SJCRH30 (cell line): ENCODE measurements at regions not wholly inside any gene's neighbourhood (a gene's known extent, or its start where the extent isn't known, plus 50 kb on each side); places are given as distances from the start of the nearest gene placed in this dataset.
A peak's percentile ranks its signal among the peaks of the same experiment; 100 is the strongest.

Experiments
- DNase-seq, 2 experiments: peaks; one replicate each; pipeline ENCODE4 v3.0.0-alpha.2; 2015 to 2020
- H3K27ac ChIP-seq: fragments of 250-450 bp; sonication (Bioruptor Pico); 2 replicates; pipeline ENCODE4 v1.5.1; 2020; ENCODE audit warnings: mild to moderate bottlenecking, moderate library complexity
- H3K27me3 ChIP-seq: fragments of 250-450 bp; sonication (Bioruptor Pico); 2 replicates; pipeline ENCODE4 v1.5.1; 2020; ENCODE audit warnings: mild to moderate bottlenecking, moderate library complexity
- H3K36me3 ChIP-seq: fragments of 250-450 bp; sonication (Bioruptor Pico); 2 replicates; pipeline ENCODE4 v1.5.1; 2020; ENCODE audit warnings: mild to moderate bottlenecking, moderate library complexity
- H3K4me1 ChIP-seq: fragments of 250-450 bp; sonication (Bioruptor Pico); 2 replicates; pipeline ENCODE4 v1.5.1; 2020; ENCODE audit warnings: mild to moderate bottlenecking, moderate library complexity
- H3K4me3 ChIP-seq: fragments of 250-450 bp; sonication (Bioruptor Pico); 2 replicates; pipeline ENCODE4 v1.5.1; 2020; ENCODE audit warnings: mild to moderate bottlenecking, moderate library complexity
- H3K9me3 ChIP-seq: fragments of 250-450 bp; sonication (Bioruptor Pico); replicated peaks from 2 replicates; pipeline ENCODE4 v1.5.1; 2020; ENCODE audit warnings: mild to moderate bottlenecking, moderate library complexity

GRCh38 chr1:69272684-69273083, 295.0 kb upstream of the LRRC7 start:
- no peak overlapping the region for H3K27ac ChIP-seq
- no peaks in the 10 kb centered on the region for H3K36me3 ChIP-seq
- no peaks in the 10 kb centered on the region for H3K4me1 ChIP-seq

GRCh38 chr1:69278923-69279322, 288.8 kb upstream of the LRRC7 start:
- no peak for DNase-seq
- Histone ChIP-seq H3K4me1 (no peaks in the 10 kb centered on the region), H3K36me3 (no peaks in the 10 kb centered on the region), H3K27me3 (no peaks in the 10 kb centered on the region; the same call in 1 of the 2 replicates), H3K27ac (no peak overlapping the region), H3K9me3 (no peaks in the 10 kb centered on the region), H3K4me3 (no peak overlapping the region)

More at GRCh38 chr1:69272684-69273083, 295.0 kb upstream of the LRRC7 start:
- DNase-seq = no peak
- Histone ChIP-seq H3K27me3 (no peaks in the 10 kb centered on the region; the same call in 1 of the 2 replicates), H3K4me3 (no peak overlapping the region), H3K9me3 (no peaks in the 10 kb centered on the region)

GRCh38 chr1:69283516-69283915, 284.2 kb upstream of the LRRC7 start:
- H3K27me3 ChIP-seq = no peaks in the 10 kb centered on the region

GRCh38 chr1:69284508-69284907, 283.2 kb upstream of the LRRC7 start:
- Histone ChIP-seq H3K9me3 (no peaks in the 10 kb centered on the region), H3K36me3 (no peaks in the 10 kb centered on the region), H3K4me3 (no peak overlapping the region), H3K27ac (no peak overlapping the region), H3K4me1 (no peaks in the 10 kb centered on the region), H3K27me3 (no peaks in the 10 kb centered on the region)
- no peak for DNase-seq

More at GRCh38 chr1:69283516-69283915, 284.2 kb upstream of the LRRC7 start:
- Histone ChIP-seq H3K4me1 (no peaks in the 10 kb centered on the region), H3K36me3 (no peaks in the 10 kb centered on the region), H3K27ac (no peak overlapping the region), H3K4me3 (no peak overlapping the region), H3K9me3 (no peaks in the 10 kb centered on the region)
- DNase-seq = no peak

- Histone ChIP-seq H3K36me3 (no peaks in the 10 kb centered on the region), H3K27me3 (no peaks in the 10 kb centered on the region), H3K9me3 (no peaks in the 10 kb centered on the region), H3K4me1 (no peaks in the 10 kb centered on the region), H3K27ac (no peak overlapping the region), H3K4me3 (no peak overlapping the region)
- DNase-seq = no peak
Observed at GRCh38 chr1:69288416-69288815, 279.3 kb upstream of the LRRC7 start.

- Histone ChIP-seq H3K4me1 (no peaks in the 10 kb centered on the region), H3K27ac (no peak overlapping the region), H3K9me3 (no peaks in the 10 kb centered on the region), H3K4me3 (no peak overlapping the region), H3K36me3 (no peaks in the 10 kb centered on the region), H3K27me3 (no peaks in the 10 kb centered on the region)
- DNase-seq = no peak
Observed at GRCh38 chr1:69290291-69290690, 277.4 kb upstream of the LRRC7 start.

GRCh38 chr1:69291541-69291940, 276.2 kb upstream of the LRRC7 start:
- no peaks in the 10 kb centered on the region for H3K36me3 ChIP-seq
- no peak overlapping the region for H3K27ac ChIP-seq
- H3K4me3 ChIP-seq = no peak overlapping the region
- no peaks in the 10 kb centered on the region for H3K9me3 ChIP-seq
- no peak for DNase-seq
- no peaks in the 10 kb centered on the region for H3K27me3 ChIP-seq
- H3K4me1 ChIP-seq = no peaks in the 10 kb centered on the region

GRCh38 chr1:69292833-69293232, 274.9 kb upstream of the LRRC7 start:
- Histone ChIP-seq H3K9me3 (no peaks in the 10 kb centered on the region), H3K36me3 (no peaks in the 10 kb centered on the region), H3K27me3 (no peaks in the 10 kb centered on the region), H3K27ac (no peak overlapping the region), H3K4me3 (no peak overlapping the region), H3K4me1 (no peaks in the 10 kb centered on the region)
- DNase-seq = no peak

GRCh38 chr1:69294171-69294570, 273.6 kb upstream of the LRRC7 start:
- no peak overlapping the region for H3K4me3 ChIP-seq
- H3K27ac ChIP-seq = no peak overlapping the region
- no peaks in the 10 kb centered on the region for H3K4me1 ChIP-seq
- no peaks in the 10 kb centered on the region for H3K9me3 ChIP-seq
- no peak for DNase-seq
- H3K36me3 ChIP-seq = no peaks in the 10 kb centered on the region
- no peaks in the 10 kb centered on the region for H3K27me3 ChIP-seq

- Histone ChIP-seq H3K4me3 (no peak overlapping the region), H3K27ac (no peak overlapping the region), H3K4me1 (no peaks in the 10 kb centered on the region), H3K9me3 (no peaks in the 10 kb centered on the region), H3K36me3 (no peaks in the 10 kb centered on the region), H3K27me3 (no peaks in the 10 kb centered on the region)
- DNase-seq = no peak
Observed at GRCh38 chr1:69295265-69295664, 272.5 kb upstream of the LRRC7 start.

GRCh38 chr1:69305621-69306020, 262.1 kb upstream of the LRRC7 start:
- Histone ChIP-seq H3K27ac (no peak overlapping the region), H3K4me3 (no peak overlapping the region)
- peak; percentile 34 to 47 for DNase-seq

GRCh38 chr1:69312055-69312732, 255.5 kb upstream of the LRRC7 start:
- Histone ChIP-seq H3K27me3 (peaks cover 4% of the 10 kb centered on the region; the same call in 1 of the 2 replicates), H3K9me3 (no peaks in the 10 kb centered on the region), H3K4me1 (no peaks in the 10 kb centered on the region), H3K27ac (no peak overlapping the region), H3K4me3 (no peak overlapping the region), H3K36me3 (no peaks in the 10 kb centered on the region)
- no peak for DNase-seq

More at GRCh38 chr1:69305621-69306020, 262.1 kb upstream of the LRRC7 start:
- Histone ChIP-seq H3K9me3 (no peaks in the 10 kb centered on the region), H3K27me3 (no peaks in the 10 kb centered on the region), H3K4me1 (no peaks in the 10 kb centered on the region), H3K36me3 (no peaks in the 10 kb centered on the region)

GRCh38 chr1:69313118-69313517, 254.6 kb upstream of the LRRC7 start:
- Histone ChIP-seq H3K27me3 (peaks cover 4% of the 10 kb centered on the region; the same call in 1 of the 2 replicates), H3K36me3 (no peaks in the 10 kb centered on the region), H3K9me3 (no peaks in the 10 kb centered on the region), H3K4me3 (no peak overlapping the region), H3K27ac (no peak overlapping the region), H3K4me1 (no peaks in the 10 kb centered on the region)
- no peak for DNase-seq

GRCh38 chr1:69315416-69315815, 252.3 kb upstream of the LRRC7 start:
- peaks cover 4% of the 10 kb centered on the region; the same call in 1 of the 2 replicates for H3K27me3 ChIP-seq
- no peak for DNase-seq
- no peak overlapping the region for H3K4me3 ChIP-seq
- H3K9me3 ChIP-seq = no peaks in the 10 kb centered on the region
- H3K4me1 ChIP-seq = no peaks in the 10 kb centered on the region
- H3K36me3 ChIP-seq = no peaks in the 10 kb centered on the region
- no peak overlapping the region for H3K27ac ChIP-seq

GRCh38 chr1:69315823-69316222, 251.9 kb upstream of the LRRC7 start:
- Histone ChIP-seq H3K36me3 (no peaks in the 10 kb centered on the region), H3K4me3 (no peak overlapping the region), H3K4me1 (no peaks in the 10 kb centered on the region), H3K27ac (no peak overlapping the region), H3K9me3 (no peaks in the 10 kb centered on the region), H3K27me3 (peaks cover 4% of the 10 kb centered on the region; the same call in 1 of the 2 replicates)
- DNase-seq = no peak

- H3K9me3 ChIP-seq = no peaks in the 10 kb centered on the region
- H3K36me3 ChIP-seq = no peaks in the 10 kb centered on the region
- H3K4me1 ChIP-seq = no peaks in the 10 kb centered on the region
- H3K27me3 ChIP-seq = no peaks in the 10 kb centered on the region
- H3K4me3 ChIP-seq = no peak overlapping the region
- no peak for DNase-seq
- no peak overlapping the region for H3K27ac ChIP-seq
Observed at GRCh38 chr1:69319287-69319686, 248.4 kb upstream of the LRRC7 start.
